Naive thymus-derived CD4-positive, alpha-beta T cell (primary cell): ENCODE measurements at regions not wholly inside any gene's neighbourhood (a gene's known extent, or its start where the extent isn't known, plus 50 kb on each side); places are given as distances from the start of the nearest gene placed in this dataset.

Experiments
- ATAC-seq: fragments of 150-1000 bp; cut with Tn5 transposase; 2 replicates; pipeline ENCODE4 v1.10.0; 2021; ENCODE audit warnings: mild to moderate bottlenecking, moderate library complexity
- CTCF ChIA-PET: fragments of 350-600 bp; sonication (Branson Sonifier 250); formaldehyde crosslinking; loops from one replicate; lab custom pipeline; 2021; ENCODE audit warnings: antibody characterized with exemption; lab: Charles Lee
- POLR2A ChIA-PET: fragments of 350-600 bp; sonication (Branson Sonifier 250); formaldehyde crosslinking; loops from one replicate; lab custom pipeline; 2021; ENCODE audit warnings: antibody characterized with exemption, inconsistent platforms; lab: Charles Lee
- DNase-seq, 9 donors: peaks; one replicate each; pipeline versions ENCODE4 v3.0.0 to v3.0.0-alpha.2; 2020 to 2022; ENCODE audit warnings: mixed read lengths in 1 of 9
- H3K27ac ChIP-seq: one replicate; pipeline ENCODE4 v1.7.0; 2013; ENCODE audit warnings: mild to moderate bottlenecking, low read depth, low read length, moderate library complexity
- H3K27me3 ChIP-seq, 2 donors: one replicate each; pipeline ENCODE4 v1.7.0; 2013; ENCODE audit warnings: low read length in 2 of 2, mild to moderate bottlenecking in 2 of 2, moderate library complexity in 2 of 2; ENCODE audit not compliant: control insufficient read depth in 2 of 2, insufficient read depth in 2 of 2
- H3K36me3 ChIP-seq, 3 experiments: 1 replicate in 2 of 3; 2 replicates in 1 of 3; pipeline ENCODE4 v1.7.0; 2013; ENCODE audit warnings: low read length in 3 of 3, mild to moderate bottlenecking in 3 of 3, moderate library complexity in 1 of 3; ENCODE audit not compliant: insufficient read depth in 3 of 3, control insufficient read depth in 2 of 3
- H3K4me1 ChIP-seq, 2 donors: one replicate each; pipeline ENCODE4 v1.7.0; 2013; ENCODE audit warnings: low read length in 2 of 2, mild to moderate bottlenecking in 2 of 2, moderate library complexity in 1 of 2; ENCODE audit not compliant: control insufficient read depth in 2 of 2, insufficient read depth in 2 of 2
- H3K4me3 ChIP-seq: 2 replicates; pipeline ENCODE4 v1.7.0; 2013; ENCODE audit warnings: mild to moderate bottlenecking, low read length
- H3K9me3 ChIP-seq, 3 experiments: 1 replicate in 2 of 3; 2 replicates in 1 of 3; pipeline ENCODE4 v1.7.0; 2013; ENCODE audit warnings: low read length in 3 of 3; ENCODE audit not compliant: control insufficient read depth in 2 of 3
- H3K27ac Mint-ChIP-seq, 9 donors: one replicate each; pipeline ENCODE4 v1.8.0; 2020 to 2022; ENCODE audit warnings: mixed read lengths in 9 of 9, mild to moderate bottlenecking in 8 of 9, moderate library complexity in 5 of 9, inconsistent platforms in 2 of 9
- H3K27me3 Mint-ChIP-seq, 5 donors: one replicate each; pipeline ENCODE4 v1.8.0; 2021 to 2022; ENCODE audit warnings: mixed read lengths in 5 of 5, mild to moderate bottlenecking in 1 of 5
- H3K36me3 Mint-ChIP-seq, 5 donors: one replicate each; pipeline ENCODE4 v1.8.0; 2020 to 2022; ENCODE audit warnings: mixed read lengths in 5 of 5, mild to moderate bottlenecking in 3 of 5, inconsistent platforms in 1 of 5
- H3K4me1 Mint-ChIP-seq, 7 donors: one replicate each; pipeline ENCODE4 v1.8.0; 2020 to 2022; ENCODE audit warnings: mixed read lengths in 7 of 7, mild to moderate bottlenecking in 3 of 7, inconsistent platforms in 1 of 7
- H3K4me3 Mint-ChIP-seq, 10 donors: one replicate each; pipeline ENCODE4 v1.8.0; 2020 to 2022; ENCODE audit warnings: mild to moderate bottlenecking in 10 of 10, mixed read lengths in 10 of 10, moderate library complexity in 6 of 10, inconsistent platforms in 2 of 10
- H3K9me3 Mint-ChIP-seq, 11 donors: one replicate each; pipeline ENCODE4 v1.8.0; 2020 to 2022; ENCODE audit warnings: mixed read lengths in 11 of 11, mild to moderate bottlenecking in 4 of 11, inconsistent platforms in 1 of 11, moderate library complexity in 1 of 11
- intact Hi-C, 2 donors: fragments of 100-400 bp; cut with micrococcal nuclease; formaldehyde crosslinking; loops; one replicate each; pipeline ENCODE4 v1.15.1; 2023

DNA sequence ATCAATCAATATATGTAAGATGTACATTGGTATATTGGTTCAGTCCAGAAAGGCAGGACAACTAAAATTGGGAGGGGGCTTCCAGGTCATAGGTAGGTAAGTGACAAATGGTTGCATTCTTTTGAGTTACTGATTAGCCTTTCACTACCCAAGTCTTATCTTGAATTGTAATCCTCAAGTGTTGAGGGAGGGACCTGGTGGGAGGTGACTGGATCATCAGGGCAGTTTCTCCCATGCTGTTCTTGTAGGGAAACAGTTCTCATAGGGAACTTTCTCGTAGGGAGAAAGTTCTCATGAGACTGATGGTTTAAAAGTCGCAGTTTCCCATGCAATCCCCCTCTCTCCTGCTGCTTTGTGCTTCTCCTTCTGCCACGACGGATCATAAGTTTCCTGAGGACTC is 809.2 kb downstream of the KCNT2 start:
- POLR2A ChIA-PET, result no interaction called here
- no peaks in the 10 kb centered on the region for H3K9me3 ChIP-seq
- no peak for ATAC-seq

DNA sequence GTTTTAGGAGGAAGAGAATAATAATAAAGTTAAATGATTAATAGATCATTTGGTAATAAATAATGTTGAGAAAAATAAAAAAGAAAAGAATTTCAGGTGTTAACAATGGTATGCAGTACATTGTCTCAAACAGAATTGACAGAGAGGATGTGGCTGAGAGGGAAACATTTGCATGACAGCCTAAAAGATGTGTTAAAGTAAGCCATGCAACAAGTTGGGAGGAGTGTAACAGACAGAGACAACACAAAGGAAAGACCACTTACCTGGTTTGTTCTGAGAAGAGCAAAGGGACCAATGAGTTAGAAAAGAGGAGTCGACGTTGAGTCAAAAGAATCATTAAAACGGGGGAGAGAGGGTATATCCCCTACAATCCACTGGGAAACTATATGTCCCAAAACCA is 814.0 kb downstream of the KCNT2 start:
- peaks cover 0 to 19% (median 3%) of the 10 kb centered on the region in 11 donors for H3K9me3 Mint-ChIP-seq
- no peaks in the 10 kb centered on the region for H3K4me1 Mint-ChIP-seq
- H3K4me3 ChIP-seq, result no peak overlapping the region
- ChIA-PET POLR2A (no interaction called here), CTCF (no interaction called here)
- H3K27me3 Mint-ChIP-seq, result no peaks in the 10 kb centered on the region
- H3K4me3 Mint-ChIP-seq, result no peak overlapping the region
- no peaks in the 10 kb centered on the region for H3K36me3 ChIP-seq
- H3K27ac Mint-ChIP-seq, result no peak overlapping the region
- intact Hi-C loops, result no loop called here
- H3K4me1 ChIP-seq, result no peaks in the 10 kb centered on the region
- ATAC-seq (no peak), DNase-seq (no peak)
- H3K9me3 ChIP-seq, result no peaks in the 10 kb centered on the region
- H3K27ac ChIP-seq, result no peak overlapping the region
- no peaks in the 10 kb centered on the region for H3K36me3 Mint-ChIP-seq
- H3K27me3 ChIP-seq, result no peaks in the 10 kb centered on the region

More for the DNA sequence above, 809.2 kb downstream of the KCNT2 start:
- no peak for DNase-seq
- Histone ChIP-seq H3K4me1 (no peaks in the 10 kb centered on the region), H3K27ac (no peak overlapping the region), H3K36me3 (no peaks in the 10 kb centered on the region), H3K27me3 (no peaks in the 10 kb centered on the region), H3K4me3 (no peak overlapping the region)
- CTCF ChIA-PET, result no interaction called here
- peaks cover 0 to 15% (median 4%) of the 10 kb centered on the region in 11 donors for H3K9me3 Mint-ChIP-seq
- H3K36me3 Mint-ChIP-seq, result no peaks in the 10 kb centered on the region
- intact Hi-C loops, result no loop called here
- H3K4me1 Mint-ChIP-seq, result no peaks in the 10 kb centered on the region
- H3K27me3 Mint-ChIP-seq, result no peaks in the 10 kb centered on the region
- H3K27ac Mint-ChIP-seq, result no peak overlapping the region
- H3K4me3 Mint-ChIP-seq, result no peak overlapping the region

DNA sequence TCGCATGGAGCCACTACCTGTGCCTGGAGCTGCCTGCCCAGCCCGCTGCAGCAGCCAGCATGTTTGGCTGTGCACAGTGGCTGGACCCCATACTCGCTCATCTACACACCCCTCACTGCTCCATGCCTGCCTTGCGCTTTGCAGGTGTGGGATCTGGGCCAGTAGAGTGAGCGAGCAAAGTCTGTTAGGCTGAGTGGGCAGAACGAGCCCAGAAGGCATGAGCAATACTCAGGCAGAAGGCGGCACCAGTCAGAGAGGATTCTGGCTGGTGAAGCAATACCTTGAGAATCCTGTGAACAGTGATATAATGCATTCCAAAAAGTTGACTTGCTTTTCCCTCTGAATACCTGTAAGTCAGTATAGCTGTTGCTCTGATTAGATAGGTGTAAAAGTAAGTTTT is 816.4 kb downstream of the KCNT2 start:
- no peak overlapping the region for H3K4me3 ChIP-seq
- no peaks in the 10 kb centered on the region for H3K36me3 ChIP-seq
- intact Hi-C loops, result no loop called here
- H3K27ac Mint-ChIP-seq, result no peak overlapping the region
- H3K4me3 Mint-ChIP-seq, result no peak overlapping the region
- ChIA-PET POLR2A (no interaction called here), CTCF (no interaction called here)
- H3K9me3 ChIP-seq, result no peaks in the 10 kb centered on the region
- no peak for DNase-seq
- ATAC-seq, result no peak
- H3K27me3 ChIP-seq, result no peaks in the 10 kb centered on the region
- H3K4me1 ChIP-seq, result no peaks in the 10 kb centered on the region
- H3K27ac ChIP-seq, result no peak overlapping the region
- no peaks in the 10 kb centered on the region for H3K4me1 Mint-ChIP-seq
- H3K36me3 Mint-ChIP-seq, result no peaks in the 10 kb centered on the region
- peaks cover 0 to 19% (median 5%) of the 10 kb centered on the region in 11 donors for H3K9me3 Mint-ChIP-seq
- no peaks in the 10 kb centered on the region for H3K27me3 Mint-ChIP-seq

- H3K4me3 Mint-ChIP-seq, result no peak overlapping the region
- DNase-seq, result no peak
- ATAC-seq, result no peak
- ChIA-PET POLR2A (no interaction called here), CTCF (no interaction called here)
- H3K27ac Mint-ChIP-seq, result no peak overlapping the region
- Histone ChIP-seq H3K4me1 (no peaks in the 10 kb centered on the region), H3K9me3 (no peaks in the 10 kb centered on the region), H3K4me3 (no peak overlapping the region), H3K27ac (no peak overlapping the region), H3K27me3 (no peaks in the 10 kb centered on the region), H3K36me3 (no peaks in the 10 kb centered on the region)
- H3K36me3 Mint-ChIP-seq, result no peaks in the 10 kb centered on the region
- H3K9me3 Mint-ChIP-seq, result peaks cover 0 to 24% (median 4%) of the 10 kb centered on the region in 11 donors
- no peaks in the 10 kb centered on the region for H3K27me3 Mint-ChIP-seq
- intact Hi-C loops, result no loop called here
- H3K4me1 Mint-ChIP-seq, result no peaks in the 10 kb centered on the region
Measured at GRCh38 chr1:195790514-195791168, 817.6 kb downstream of the KCNT2 start.

GRCh38 chr1:195789321-195789720 is 818.9 kb downstream of the KCNT2 start:
- no peak overlapping the region for H3K27ac ChIP-seq
- Mint-ChIP-seq H3K27ac (no peak overlapping the region), H3K4me1 (no peaks in the 10 kb centered on the region), H3K36me3 (no peaks in the 10 kb centered on the region), H3K4me3 (no peak overlapping the region), H3K27me3 (no peaks in the 10 kb centered on the region), H3K9me3 (peaks cover 0 to 17% (median 4%) of the 10 kb centered on the region in 11 donors)
- ChIA-PET POLR2A (no interaction called here), CTCF (interaction anchor here (0.6 kb wide), 1 partner anchor 112 kb away, joined by 3 read pairs; no protein-coding TSS in a partner anchor)
- DNase-seq (no peak), ATAC-seq (no peak)
- intact Hi-C loops, result no loop called here
- H3K36me3 ChIP-seq, result no peaks in the 10 kb centered on the region
- H3K4me3 ChIP-seq, result no peak overlapping the region
- H3K9me3 ChIP-seq, result no peaks in the 10 kb centered on the region
- H3K4me1 ChIP-seq, result no peaks in the 10 kb centered on the region
- no peaks in the 10 kb centered on the region for H3K27me3 ChIP-seq

DNA sequence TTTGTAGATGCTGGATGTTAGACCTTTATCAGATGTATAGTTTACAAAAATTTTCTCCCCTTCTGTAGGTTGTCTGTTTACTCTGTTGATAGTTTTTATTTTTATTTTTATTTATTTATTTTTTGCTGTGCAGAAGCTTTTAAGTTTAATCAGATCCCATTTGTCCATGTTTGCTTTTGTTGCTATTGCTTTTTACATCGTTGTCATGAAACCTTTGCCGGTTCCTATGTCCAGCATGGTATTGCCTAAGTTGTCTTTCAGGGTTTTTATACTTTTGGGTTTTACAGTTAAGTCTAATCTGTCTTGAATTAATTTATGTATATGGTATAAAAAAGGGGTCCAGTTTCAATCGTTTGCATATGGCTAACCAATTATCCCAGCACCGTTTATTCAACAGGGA is 819.5 kb downstream of the KCNT2 start:
- ATAC-seq (no peak), DNase-seq (no peak)
- Mint-ChIP-seq H3K9me3 (peaks cover 0 to 14% (median 3%) of the 10 kb centered on the region in 11 donors), H3K4me3 (no peak overlapping the region), H3K4me1 (no peaks in the 10 kb centered on the region), H3K27me3 (no peaks in the 10 kb centered on the region), H3K27ac (no peak overlapping the region), H3K36me3 (no peaks in the 10 kb centered on the region)
- Histone ChIP-seq H3K27ac (no peak overlapping the region), H3K27me3 (no peaks in the 10 kb centered on the region), H3K36me3 (no peaks in the 10 kb centered on the region), H3K4me1 (no peaks in the 10 kb centered on the region), H3K4me3 (no peak overlapping the region), H3K9me3 (no peaks in the 10 kb centered on the region)
- ChIA-PET CTCF (interaction anchor here (0.6 kb wide), 1 partner anchor 111 kb away, joined by 3 read pairs; no protein-coding TSS in a partner anchor), POLR2A (no interaction called here)
- intact Hi-C loops, result no loop called here

DNA sequence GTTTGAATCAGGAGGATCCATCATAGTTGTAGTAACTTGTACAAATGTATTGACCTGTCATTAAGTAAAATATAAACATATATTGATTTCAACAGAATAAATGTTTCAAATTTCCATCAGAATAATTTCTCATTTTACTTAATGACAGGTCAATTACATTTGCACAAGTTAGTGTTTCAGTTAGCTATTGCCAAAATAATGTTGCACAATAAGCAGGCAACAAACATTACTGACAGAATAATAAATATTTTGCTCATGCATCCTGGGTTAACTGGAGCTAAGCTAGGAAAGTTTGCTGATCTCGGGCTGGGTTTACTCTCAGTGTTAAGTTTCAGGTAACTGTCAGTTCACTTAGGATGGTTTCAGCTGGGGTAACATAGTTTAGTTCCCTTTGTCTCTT is 822.4 kb downstream of the KCNT2 start:
- no peak for ATAC-seq
- H3K4me3 ChIP-seq, result no peak overlapping the region
- no peaks in the 10 kb centered on the region for H3K4me1 ChIP-seq
- H3K27ac Mint-ChIP-seq, result no peak overlapping the region
- ChIA-PET CTCF (no interaction called here), POLR2A (no interaction called here)
- peaks cover 0 to 9% (median 3%) of the 10 kb centered on the region in 11 donors for H3K9me3 Mint-ChIP-seq
- H3K27ac ChIP-seq, result no peak overlapping the region
- DNase-seq, result no peak
- H3K9me3 ChIP-seq, result no peaks in the 10 kb centered on the region
- H3K27me3 Mint-ChIP-seq, result no peaks in the 10 kb centered on the region
- H3K36me3 ChIP-seq, result no peaks in the 10 kb centered on the region
- intact Hi-C loops, result no loop called here
- no peaks in the 10 kb centered on the region for H3K4me1 Mint-ChIP-seq
- no peaks in the 10 kb centered on the region for H3K27me3 ChIP-seq
- H3K36me3 Mint-ChIP-seq, result no peaks in the 10 kb centered on the region
- no peak overlapping the region for H3K4me3 Mint-ChIP-seq
